ENCODE measurements at regions not wholly inside any gene's neighbourhood (a gene's known extent, or its start where the extent isn't known, plus 50 kb on each side); places are given as distances from the start of the nearest gene placed in this dataset.

DNA sequence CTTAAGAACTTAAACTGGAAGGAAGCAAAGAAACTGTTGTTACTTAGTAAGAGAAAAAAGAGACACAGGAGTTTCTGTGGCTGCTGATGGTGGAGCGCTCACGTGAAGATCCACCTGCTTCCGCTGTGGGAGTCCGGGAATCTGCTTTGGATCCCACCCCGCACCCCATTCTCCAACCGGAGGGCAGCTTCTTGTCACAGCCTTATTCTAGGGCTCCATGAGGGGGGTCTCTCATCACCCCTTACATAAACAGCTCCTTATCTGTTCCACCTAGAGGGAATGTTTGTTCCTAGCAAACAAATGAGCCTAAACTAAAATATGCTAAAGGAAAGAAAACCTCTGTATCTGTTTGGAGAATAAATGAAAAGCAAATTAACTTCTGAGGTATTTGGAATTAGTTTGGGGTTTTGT is 280.5 kb downstream of the QKI start (continued):
- TF ChIP-seq KLF9 (CRISPR knock-in tag; IDR thresholded peaks at IDR 0.05; ENCODE audit: low read depth), result no peak
- TF ChIP-seq EHMT2 (IDR thresholded peaks at IDR 0.05; ENCODE audit: borderline replicate concordance, low read depth, low read length), result no peak
- no peak for TF ChIP-seq ZNF24 (IDR thresholded peaks at IDR 0.05)
- no peak for TF ChIP-seq HNF4G (IDR thresholded peaks at IDR 0.05; ENCODE audit: borderline replicate concordance, low read depth, low read length)
- no peak for TF ChIP-seq HNF4G (CRISPR knock-in tag; IDR thresholded peaks at IDR 0.05; ENCODE audit: borderline replicate concordance, low read depth)
- no peak for TF ChIP-seq EED (CRISPR knock-in tag; IDR thresholded peaks at IDR 0.05)
- TF ChIP-seq SYNCRIP (IDR thresholded peaks at IDR 0.05; ENCODE audit: insufficient read depth, low read depth, low read length), result no peak
- TF ChIP-seq ISL2 (CRISPR knock-in tag; IDR thresholded peaks at IDR 0.05), result 0 out of 2 replicates have a peak, but pooled peaks have one; percentile 15
- no peak for TF ChIP-seq ZNF891 (CRISPR knock-in tag; IDR thresholded peaks at IDR 0.05)
- no peak for TF ChIP-seq ZNF260 (CRISPR knock-in tag; IDR thresholded peaks at IDR 0.05; ENCODE audit: borderline replicate concordance, low read depth)
- TF ChIP-seq, protein P1, sequence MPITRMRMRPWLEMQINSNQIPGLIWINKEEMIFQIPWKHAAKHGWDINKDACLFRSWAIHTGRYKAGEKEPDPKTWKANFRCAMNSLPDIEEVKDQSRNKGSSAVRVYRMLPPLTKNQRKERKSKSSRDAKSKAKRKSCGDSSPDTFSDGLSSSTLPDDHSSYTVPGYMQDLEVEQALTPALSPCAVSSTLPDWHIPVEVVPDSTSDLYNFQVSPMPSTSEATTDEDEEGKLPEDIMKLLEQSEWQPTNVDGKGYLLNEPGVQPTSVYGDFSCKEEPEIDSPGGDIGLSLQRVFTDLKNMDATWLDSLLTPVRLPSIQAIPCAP (CRISPR knock-in tag; IDR thresholded peaks at IDR 0.05; ENCODE audit: low read depth), result no peak
- TF ChIP-seq, protein P2, sequence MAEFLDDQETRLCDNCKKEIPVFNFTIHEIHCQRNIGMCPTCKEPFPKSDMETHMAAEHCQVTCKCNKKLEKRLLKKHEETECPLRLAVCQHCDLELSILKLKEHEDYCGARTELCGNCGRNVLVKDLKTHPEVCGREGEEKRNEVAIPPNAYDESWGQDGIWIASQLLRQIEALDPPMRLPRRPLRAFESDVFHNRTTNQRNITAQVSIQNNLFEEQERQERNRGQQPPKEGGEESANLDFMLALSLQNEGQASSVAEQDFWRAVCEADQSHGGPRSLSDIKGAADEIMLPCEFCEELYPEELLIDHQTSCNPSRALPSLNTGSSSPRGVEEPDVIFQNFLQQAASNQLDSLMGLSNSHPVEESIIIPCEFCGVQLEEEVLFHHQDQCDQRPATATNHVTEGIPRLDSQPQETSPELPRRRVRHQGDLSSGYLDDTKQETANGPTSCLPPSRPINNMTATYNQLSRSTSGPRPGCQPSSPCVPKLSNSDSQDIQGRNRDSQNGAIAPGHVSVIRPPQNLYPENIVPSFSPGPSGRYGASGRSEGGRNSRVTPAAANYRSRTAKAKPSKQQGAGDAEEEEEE (CRISPR knock-in tag; IDR thresholded peaks at IDR 0.05; ENCODE audit: borderline replicate concordance), result no peak
- TF ChIP-seq TAF15 (IDR thresholded peaks at IDR 0.05; ENCODE audit: low read depth, low read length, poor library complexity, severe bottlenecking), result no peak
- TF ChIP-seq, protein P3, sequence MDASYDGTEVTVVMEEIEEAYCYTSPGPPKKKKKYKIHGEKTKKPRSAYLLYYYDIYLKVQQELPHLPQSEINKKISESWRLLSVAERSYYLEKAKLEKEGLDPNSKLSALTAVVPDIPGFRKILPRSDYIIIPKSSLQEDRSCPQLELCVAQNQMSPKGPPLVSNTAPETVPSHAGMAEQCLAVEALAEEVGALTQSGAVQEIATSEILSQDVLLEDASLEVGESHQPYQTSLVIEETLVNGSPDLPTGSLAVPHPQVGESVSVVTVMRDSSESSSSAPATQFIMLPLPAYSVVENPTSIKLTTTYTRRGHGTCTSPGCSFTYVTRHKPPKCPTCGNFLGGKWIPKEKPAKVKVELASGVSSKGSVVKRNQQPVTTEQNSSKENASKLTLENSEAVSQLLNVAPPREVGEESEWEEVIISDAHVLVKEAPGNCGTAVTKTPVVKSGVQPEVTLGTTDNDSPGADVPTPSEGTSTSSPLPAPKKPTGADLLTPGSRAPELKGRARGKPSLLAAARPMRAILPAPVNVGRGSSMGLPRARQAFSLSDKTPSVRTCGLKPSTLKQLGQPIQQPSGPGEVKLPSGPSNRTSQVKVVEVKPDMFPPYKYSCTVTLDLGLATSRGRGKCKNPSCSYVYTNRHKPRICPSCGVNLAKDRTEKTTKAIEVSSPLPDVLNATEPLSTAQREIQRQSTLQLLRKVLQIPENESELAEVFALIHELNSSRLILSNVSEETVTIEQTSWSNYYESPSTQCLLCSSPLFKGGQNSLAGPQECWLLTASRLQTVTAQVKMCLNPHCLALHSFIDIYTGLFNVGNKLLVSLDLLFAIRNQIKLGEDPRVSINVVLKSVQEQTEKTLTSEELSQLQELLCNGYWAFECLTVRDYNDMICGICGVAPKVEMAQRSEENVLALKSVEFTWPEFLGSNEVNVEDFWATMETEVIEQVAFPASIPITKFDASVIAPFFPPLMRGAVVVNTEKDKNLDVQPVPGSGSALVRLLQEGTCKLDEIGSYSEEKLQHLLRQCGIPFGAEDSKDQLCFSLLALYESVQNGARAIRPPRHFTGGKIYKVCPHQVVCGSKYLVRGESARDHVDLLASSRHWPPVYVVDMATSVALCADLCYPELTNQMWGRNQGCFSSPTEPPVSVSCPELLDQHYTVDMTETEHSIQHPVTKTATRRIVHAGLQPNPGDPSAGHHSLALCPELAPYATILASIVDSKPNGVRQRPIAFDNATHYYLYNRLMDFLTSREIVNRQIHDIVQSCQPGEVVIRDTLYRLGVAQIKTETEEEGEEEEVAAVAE (CRISPR knock-in tag; IDR thresholded peaks at IDR 0.05; ENCODE audit: borderline replicate concordance), result 0 out of 2 replicates have a peak, but pooled peaks have one; percentile 52
- TF ChIP-seq ZNF44 (CRISPR knock-in tag; IDR thresholded peaks at IDR 0.05), result no peak
- TF ChIP-seq ZC3H13 (CRISPR knock-in tag; IDR thresholded peaks at IDR 0.05), result no peak
- no peak for TF ChIP-seq NFKB2 (CRISPR knock-in tag; IDR thresholded peaks at IDR 0.05; ENCODE audit: borderline replicate concordance)
- TF ChIP-seq ZNF761 (CRISPR knock-in tag; conservative IDR thresholded peaks at IDR 0.05), result no peak
- TF ChIP-seq ZNF616 (CRISPR knock-in tag; IDR thresholded peaks at IDR 0.05; ENCODE audit: low read depth), result no peak
- TF ChIP-seq ONECUT2 (CRISPR knock-in tag; IDR thresholded peaks at IDR 0.05), result no peak
- TF ChIP-seq MBNL3 (CRISPR knock-in tag; conservative IDR thresholded peaks at IDR 0.05), result no peak
- TF ChIP-seq ZNF225 (CRISPR knock-in tag; IDR thresholded peaks at IDR 0.05), result no peak

Data from HepG2 (cell line).